Psoas muscle (tissue), 7 donors: ENCODE measurements at regions not wholly inside any gene's neighbourhood (a gene's known extent, or its start where the extent isn't known, plus 50 kb on each side); places are given as distances from the start of the nearest gene placed in this dataset.

Experiments
- ATAC-seq, 4 donors: fragments of 200-7000 bp; cut with Tn5 transposase; one replicate each; pipeline ENCODE4 v1.9.1; 2020; ENCODE audit warnings: moderate library complexity in 3 of 4, mild to moderate bottlenecking in 2 of 4
- DNase-seq, 2 donors: peaks; one replicate each; pipeline ENCODE4 v3.0.0-alpha.2; 2020
- H3K27ac ChIP-seq: fragments of 200-600 bp; one replicate; pipeline ENCODE4 v1.8.0; 2022
- H3K27me3 ChIP-seq, 3 donors: fragments of 200-600 bp in 1 of 3; one replicate each; pipeline versions ENCODE4 v1.6.1 to v1.8.0; 2013 to 2022; ENCODE audit warnings: low read length in 2 of 3, mild to moderate bottlenecking in 2 of 3, moderate library complexity in 1 of 3; ENCODE audit not compliant: insufficient read depth in 3 of 3
- H3K36me3 ChIP-seq, 2 donors: fragments of 200-600 bp in 1 of 2; one replicate each; pipeline versions ENCODE4 v1.6.1 to v1.8.0; 2013 to 2022; ENCODE audit warnings: low read depth in 1 of 2, mild to moderate bottlenecking in 1 of 2, moderate library complexity in 1 of 2; ENCODE audit not compliant: insufficient read depth in 1 of 2
- H3K4me1 ChIP-seq: fragments of 200-600 bp; one replicate; pipeline ENCODE4 v1.8.0; 2022
- H3K4me3 ChIP-seq: fragments of 200-600 bp; one replicate; pipeline ENCODE4 v1.8.0; 2022; ENCODE audit warnings: mild to moderate bottlenecking
- H3K9me3 ChIP-seq: fragments of 200-600 bp; one replicate; pipeline ENCODE4 v1.8.0; 2022
- CTCF ChIP-seq: fragments of 200-600 bp; IDR thresholded peaks from one replicate; pipeline ENCODE4 v1.8.0; 2022; ENCODE audit warnings: antibody characterized with exemption
- WGBS, 3 donors: extraction: QIAGEN DNeasy Blood & Tissue Kit; methylation state at CpG; one replicate each; pipeline versions ENCODE4 v1.1.6 to v1.1.7; 2013; 5-methylcytosine and 5-hydroxymethylcytosine counted together
- intact Hi-C, 2 donors: fragments of 100-400 bp; cut with DNase I; formaldehyde crosslinking; loops; one replicate each; pipeline versions ENCODE4 v1.11.0 to v1.14.2; 2022
- donor health status: healthy with polysubstance abuse.
- donor health status: DM: no; HTN: no; CAD: no; lungs with moderate emphysema.
- donor health status: Bipolar disorder and iron deficiency.
- donor health status: healthy.
- donor health status: DM: yes; HTN: yes; CAD: no.
- donor health status: DM: no; HTN: no; CAD: no.
- donor health status: DM: yes; HTN: yes; CAD: no.

GRCh38 chr7:149686011-149686410 lies 87.4 kb downstream of the ZNF467 start:
- 47 to 61% (median 51%) methylated on average over 3 of the region's 3 CpGs for WGBS, 3 donors

GRCh38 chr7:149685455-149685854 lies 87.9 kb downstream of the ZNF467 start:
- Histone ChIP-seq H3K27me3 (peaks cover 0 to 5% (median 0%) of the 10 kb centered on the region in 3 donors), H3K27ac (no peak overlapping the region), H3K4me1 (no peaks in the 10 kb centered on the region), H3K36me3 (no peaks in the 10 kb centered on the region), H3K4me3 (no peak overlapping the region), H3K9me3 (no peaks in the 10 kb centered on the region)
- 92 to 96% (median 94%) methylated on average over 3 of the region's 3 CpGs for WGBS, 3 donors
- no peak for ATAC-seq
- no peak for DNase-seq
- intact Hi-C loops: no loop called here
- TF ChIP-seq CTCF: no peak

More at GRCh38 chr7:149686011-149686410, 87.4 kb downstream of the ZNF467 start:
- TF ChIP-seq CTCF: no peak
- ATAC-seq (no peak), DNase-seq (no peak)
- H3K27me3 ChIP-seq: peaks cover 0 to 5% (median 0%) of the 10 kb centered on the region in 3 donors
- H3K4me1 ChIP-seq: no peaks in the 10 kb centered on the region
- H3K27ac ChIP-seq: no peak overlapping the region
- H3K36me3 ChIP-seq: no peaks in the 10 kb centered on the region
- intact Hi-C loops: no loop called here
- no peak overlapping the region for H3K4me3 ChIP-seq
- H3K9me3 ChIP-seq: no peaks in the 10 kb centered on the region

GRCh38 chr7:149683898-149684297 lies 89.5 kb downstream of the ZNF467 start:
- H3K27ac ChIP-seq: no peak overlapping the region
- H3K9me3 ChIP-seq: no peaks in the 10 kb centered on the region
- intact Hi-C loops: no loop called here
- WGBS, 3 donors: 92 to 97% (median 92%) methylated on average over 2 of the region's 2 CpGs
- H3K4me1 ChIP-seq: no peaks in the 10 kb centered on the region
- TF ChIP-seq CTCF: no peak
- DNase-seq: no peak
- no peaks in the 10 kb centered on the region for H3K36me3 ChIP-seq
- ATAC-seq: no peak
- no peak overlapping the region for H3K4me3 ChIP-seq
- H3K27me3 ChIP-seq: peaks cover 0 to 4% (median 0%) of the 10 kb centered on the region in 3 donors

GRCh38 chr7:149683181-149683580 lies 90.2 kb downstream of the ZNF467 start:
- no peaks in the 10 kb centered on the region for H3K36me3 ChIP-seq
- H3K27me3 ChIP-seq: peaks cover 0 to 4% (median 0%) of the 10 kb centered on the region in 3 donors
- WGBS, 3 donors: 74 to 78% (median 75%) methylated on average over 2 of the region's 2 CpGs
- ATAC-seq (no peak), DNase-seq (no peak)
- intact Hi-C loops: no loop called here
- no peak for TF ChIP-seq CTCF
- H3K4me3 ChIP-seq: no peak overlapping the region
- H3K4me1 ChIP-seq: no peaks in the 10 kb centered on the region
- H3K9me3 ChIP-seq: no peaks in the 10 kb centered on the region
- no peak overlapping the region for H3K27ac ChIP-seq

GRCh38 chr7:149682038-149682437 lies 91.3 kb downstream of the ZNF467 start:
- DNase-seq (no peak), ATAC-seq (no peak)
- TF ChIP-seq CTCF: no peak
- intact Hi-C loops: no loop called here
- H3K27ac ChIP-seq: no peak overlapping the region
- no peak overlapping the region for H3K4me3 ChIP-seq
- H3K36me3 ChIP-seq: no peaks in the 10 kb centered on the region
- H3K9me3 ChIP-seq: no peaks in the 10 kb centered on the region
- no peaks in the 10 kb centered on the region for H3K4me1 ChIP-seq
- peaks cover 0 to 4% (median 0%) of the 10 kb centered on the region in 3 donors for H3K27me3 ChIP-seq
